ENCODE measurements at regions not wholly inside any gene's neighbourhood (a gene's known extent, or its start where the extent isn't known, plus 50 kb on each side); places are given as distances from the start of the nearest gene placed in this dataset.

DNA sequence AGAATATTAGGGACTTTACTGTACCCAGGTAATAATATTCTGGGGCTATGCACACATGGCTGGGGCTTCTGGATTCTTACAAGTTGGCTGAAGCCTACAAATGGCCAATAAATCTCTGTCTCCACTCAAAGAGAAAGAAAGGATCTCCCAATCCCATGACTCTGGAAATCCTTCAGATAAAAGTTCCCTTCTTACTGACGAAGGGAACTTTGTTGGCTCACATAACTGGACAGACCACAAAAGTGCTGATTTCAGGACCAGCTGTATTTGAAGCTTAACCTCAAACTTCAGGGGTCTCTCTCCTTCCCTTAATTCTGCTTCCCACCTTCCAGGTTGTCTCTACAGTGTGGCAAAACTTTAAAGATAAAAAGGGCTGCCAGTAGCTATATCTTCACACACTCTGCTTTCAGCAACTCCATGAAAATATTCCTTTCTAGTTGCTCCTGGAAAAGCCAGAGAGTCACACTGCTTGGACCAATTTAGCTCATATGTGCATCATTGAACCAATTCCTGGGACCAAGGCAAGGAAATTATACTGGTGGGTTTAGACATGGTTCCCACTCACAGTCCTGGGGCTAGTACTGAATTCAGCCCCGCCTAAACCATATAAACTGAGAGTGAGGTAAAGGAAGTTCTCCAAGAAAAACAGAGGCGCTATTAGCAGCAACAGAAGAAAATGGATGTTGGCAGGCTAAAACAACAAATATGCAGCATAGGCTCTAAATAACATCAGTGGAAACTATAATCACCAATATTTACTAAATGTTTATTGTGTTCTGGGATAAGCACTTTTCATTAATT is 290.0 kb upstream of the GADL1 start:
- intact Hi-C loops (cut with micrococcal nuclease): no loop called here
- Mint-ChIP-seq H3K9me3 (no peaks in the 10 kb centered on the region), H3K4me3 (no peak overlapping the region), H3K36me3 (ENCODE audit: low read depth) (no peaks in the 10 kb centered on the region), H3K27me3 (no peaks in the 10 kb centered on the region), H3K4me1 (ENCODE audit: low read depth) (peaks cover 5% of the 10 kb centered on the region), H3K27ac (no peak overlapping the region)
- no peak for ATAC-seq
- DNase-seq: no peak
- TF ChIP-seq, protein P1, sequence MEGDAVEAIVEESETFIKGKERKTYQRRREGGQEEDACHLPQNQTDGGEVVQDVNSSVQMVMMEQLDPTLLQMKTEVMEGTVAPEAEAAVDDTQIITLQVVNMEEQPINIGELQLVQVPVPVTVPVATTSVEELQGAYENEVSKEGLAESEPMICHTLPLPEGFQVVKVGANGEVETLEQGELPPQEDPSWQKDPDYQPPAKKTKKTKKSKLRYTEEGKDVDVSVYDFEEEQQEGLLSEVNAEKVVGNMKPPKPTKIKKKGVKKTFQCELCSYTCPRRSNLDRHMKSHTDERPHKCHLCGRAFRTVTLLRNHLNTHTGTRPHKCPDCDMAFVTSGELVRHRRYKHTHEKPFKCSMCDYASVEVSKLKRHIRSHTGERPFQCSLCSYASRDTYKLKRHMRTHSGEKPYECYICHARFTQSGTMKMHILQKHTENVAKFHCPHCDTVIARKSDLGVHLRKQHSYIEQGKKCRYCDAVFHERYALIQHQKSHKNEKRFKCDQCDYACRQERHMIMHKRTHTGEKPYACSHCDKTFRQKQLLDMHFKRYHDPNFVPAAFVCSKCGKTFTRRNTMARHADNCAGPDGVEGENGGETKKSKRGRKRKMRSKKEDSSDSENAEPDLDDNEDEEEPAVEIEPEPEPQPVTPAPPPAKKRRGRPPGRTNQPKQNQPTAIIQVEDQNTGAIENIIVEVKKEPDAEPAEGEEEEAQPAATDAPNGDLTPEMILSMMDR (IDR thresholded peaks at IDR 0.05): no peak
- CTCF ChIA-PET: no interaction called here
- POLR2A ChIA-PET: interaction anchor here (1.1 kb wide), 1 partner anchor 10 kb away, joined by 3 read pairs; no protein-coding TSS in a partner anchor

DNA sequence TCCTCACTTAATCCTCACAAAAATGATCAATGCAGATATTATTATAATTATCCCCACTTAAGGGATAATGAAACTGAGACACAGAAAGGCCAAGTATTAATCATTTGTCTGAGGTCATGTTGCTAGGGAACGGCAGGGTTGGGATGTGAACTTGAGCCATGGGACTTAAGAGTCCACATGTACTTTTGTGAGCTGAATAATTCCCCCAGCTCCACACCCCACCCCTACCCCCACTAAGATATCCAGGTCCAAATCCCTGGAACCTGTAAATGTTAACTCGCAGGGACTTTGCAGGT is 290.5 kb upstream of the GADL1 start:
- POLR2A ChIA-PET: interaction anchor here (1.1 kb wide), 1 partner anchor 10 kb away, joined by 3 read pairs; no protein-coding TSS in a partner anchor
- no peaks in the 10 kb centered on the region for H3K36me3 Mint-ChIP-seq (ENCODE audit: low read depth)
- H3K9me3 Mint-ChIP-seq: no peaks in the 10 kb centered on the region
- intact Hi-C loops (cut with micrococcal nuclease): no loop called here
- TF ChIP-seq, protein P1 (IDR thresholded peaks at IDR 0.05): no peak
- ATAC-seq (no peak), DNase-seq (no peak)
- H3K4me3 Mint-ChIP-seq: no peak overlapping the region
- no peaks in the 10 kb centered on the region for H3K27me3 Mint-ChIP-seq
- H3K27ac Mint-ChIP-seq: no peak overlapping the region
- CTCF ChIA-PET: no interaction called here
- H3K4me1 Mint-ChIP-seq (ENCODE audit: low read depth): peaks cover 5% of the 10 kb centered on the region

DNA sequence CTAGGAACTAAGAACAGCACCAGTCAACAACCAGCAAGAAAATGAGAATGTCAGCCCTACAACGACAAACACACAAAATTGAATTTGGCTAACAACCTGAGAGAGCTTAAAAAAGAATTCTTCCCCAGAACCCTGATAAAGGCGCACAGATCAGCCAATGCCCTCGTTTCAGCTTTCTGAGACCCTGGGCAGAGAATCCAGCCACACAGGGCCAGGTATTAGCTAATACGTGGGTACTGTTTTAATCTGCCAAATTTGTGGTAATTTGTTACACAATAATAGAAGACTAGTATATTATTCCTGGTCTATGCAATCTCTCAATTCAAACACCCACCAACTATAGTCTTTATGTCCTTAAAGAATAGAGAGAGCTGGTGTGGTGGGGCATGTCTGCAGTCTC is 291.6 kb upstream of the GADL1 start:
- Mint-ChIP-seq H3K4me3 (no peak overlapping the region), H3K4me1 (ENCODE audit: low read depth) (peaks cover 5% of the 10 kb centered on the region), H3K27me3 (no peaks in the 10 kb centered on the region), H3K27ac (no peak overlapping the region), H3K36me3 (ENCODE audit: low read depth) (no peaks in the 10 kb centered on the region), H3K9me3 (no peaks in the 10 kb centered on the region)
- CTCF ChIA-PET: no interaction called here
- no peak for DNase-seq
- no peak for ATAC-seq
- POLR2A ChIA-PET: no interaction called here
- TF ChIP-seq, protein P1 (IDR thresholded peaks at IDR 0.05): no peak
- intact Hi-C loops (cut with micrococcal nuclease): no loop called here

DNA sequence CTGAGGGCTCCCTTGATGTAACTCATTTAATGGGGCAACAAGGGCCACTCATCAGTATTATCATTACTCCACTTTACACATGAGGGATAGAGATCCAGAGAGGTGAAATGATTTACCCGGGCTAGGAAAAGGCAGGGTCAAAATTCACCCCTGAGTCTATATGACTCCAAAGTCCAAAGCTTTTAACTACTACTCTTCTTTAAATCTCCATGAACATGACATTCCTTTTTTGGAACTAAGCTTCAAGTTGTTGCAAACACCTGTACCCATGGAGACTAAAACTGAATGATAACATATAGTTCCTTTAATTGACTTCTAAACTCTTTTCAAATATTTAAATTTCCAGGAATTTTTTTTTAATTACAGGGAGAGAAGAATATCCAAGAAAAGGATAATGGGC is 292.9 kb upstream of the GADL1 start:
- H3K4me3 Mint-ChIP-seq: no peak overlapping the region
- no peaks in the 10 kb centered on the region for H3K36me3 Mint-ChIP-seq (ENCODE audit: low read depth)
- DNase-seq (no peak), ATAC-seq (no peak)
- peaks cover 5% of the 10 kb centered on the region for H3K4me1 Mint-ChIP-seq (ENCODE audit: low read depth)
- CTCF ChIA-PET: no interaction called here
- H3K9me3 Mint-ChIP-seq: no peaks in the 10 kb centered on the region
- H3K27me3 Mint-ChIP-seq: no peaks in the 10 kb centered on the region
- TF ChIP-seq, protein P1 (IDR thresholded peaks at IDR 0.05): no peak
- intact Hi-C loops (cut with micrococcal nuclease): no loop called here
- no peak overlapping the region for H3K27ac Mint-ChIP-seq
- POLR2A ChIA-PET: no interaction called here

DNA sequence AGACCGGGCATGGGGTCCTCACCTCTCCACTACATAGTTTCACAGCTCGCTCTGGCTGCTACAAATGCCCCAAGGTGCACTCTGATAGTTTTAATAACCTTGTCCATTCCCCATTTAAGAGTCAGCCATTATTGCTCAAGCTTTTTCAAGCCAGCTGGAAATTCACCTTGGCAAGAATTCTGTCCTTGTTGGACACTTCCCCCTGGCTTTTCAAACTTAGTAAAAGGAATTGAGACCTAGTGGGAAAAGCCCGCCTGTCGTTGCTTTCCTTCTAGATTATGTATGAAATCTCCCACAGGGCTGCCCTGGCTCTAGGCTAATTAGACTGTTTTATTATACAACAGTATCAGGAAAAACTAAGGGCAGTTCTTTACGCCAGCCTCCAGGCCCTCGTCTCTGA is 293.7 kb upstream of the GADL1 start:
- TF ChIP-seq, protein P1 (IDR thresholded peaks at IDR 0.05): no peak
- Mint-ChIP-seq H3K4me1 (ENCODE audit: low read depth) (peaks cover 6% of the 10 kb centered on the region), H3K9me3 (peaks cover under 1% of the 10 kb centered on the region), H3K27ac (no peak overlapping the region), H3K27me3 (no peaks in the 10 kb centered on the region), H3K36me3 (ENCODE audit: low read depth) (no peaks in the 10 kb centered on the region), H3K4me3 (no peak overlapping the region)
- ChIA-PET POLR2A (no interaction called here), CTCF (no interaction called here)
- intact Hi-C loops (cut with micrococcal nuclease): no loop called here
- ATAC-seq (no peak), DNase-seq (no peak)
